ENCODE measurements at regions not wholly inside any gene's neighbourhood (a gene's known extent, or its start where the extent isn't known, plus 50 kb on each side); places are given as distances from the start of the nearest gene placed in this dataset.

GRCh38 chr12:88758176-88758575 is 177.9 kb upstream of the KITLG start:
- no peaks in the 10 kb centered on the region for H3K36me3 ChIP-seq (ENCODE audit: low read depth, missing control alignments)
- TF ChIP-seq POLR2A (IDR thresholded peaks at IDR 0.05) (no peak), CTCF (IDR thresholded peaks at IDR 0.05) (no peak)
- no peak overlapping the region for H3K27ac ChIP-seq
- WGBS, 2 donors: 92% methylated on average over 4 of the region's 4 CpGs
- H3K27me3 ChIP-seq: no peaks in the 10 kb centered on the region
- no peaks in the 10 kb centered on the region for H3K9me3 ChIP-seq
- no peak for DNase-seq
- intact Hi-C loops (cut with DNase I; ENCODE audit: low total_unique reads): no loop called here
- peaks cover 4% of the 10 kb centered on the region for H3K4me1 ChIP-seq
- H3K4me3 ChIP-seq: no peak overlapping the region

- peak; percentile 52 for DNase-seq
- Histone ChIP-seq H3K27me3 (no peaks in the 10 kb centered on the region), H3K9me3 (no peaks in the 10 kb centered on the region), H3K4me1 (peaks cover 4% of the 10 kb centered on the region), H3K4me3 (no peak overlapping the region), H3K27ac (peak overlapping the region; percentile 43 to 71), H3K36me3 (ENCODE audit: low read depth, missing control alignments) (no peaks in the 10 kb centered on the region)
- 62 to 66% methylated on average over 4 of the region's 4 CpGs for WGBS, 2 donors
- intact Hi-C loops (cut with DNase I; ENCODE audit: low total_unique reads): no loop called here
- TF ChIP-seq POLR2A (IDR thresholded peaks at IDR 0.05): no peak
- TF ChIP-seq CTCF (IDR thresholded peaks at IDR 0.05): no peak
These were observed 176.6 kb upstream of the KITLG start for GRCh38 chr12:88756917-88757316.

GRCh38 chr12:88756153-88756552 is 175.9 kb upstream of the KITLG start:
- no peak for TF ChIP-seq POLR2A (IDR thresholded peaks at IDR 0.05)
- TF ChIP-seq CTCF (IDR thresholded peaks at IDR 0.05): no peak
- Histone ChIP-seq H3K27me3 (no peaks in the 10 kb centered on the region), H3K27ac (peak overlapping the region; percentile 43 to 71), H3K9me3 (no peaks in the 10 kb centered on the region), H3K4me3 (no peak overlapping the region), H3K36me3 (ENCODE audit: low read depth, missing control alignments) (no peaks in the 10 kb centered on the region), H3K4me1 (peaks cover 4% of the 10 kb centered on the region)
- DNase-seq: no peak
- 70 to 74% methylated on average over 3 of the region's 3 CpGs for WGBS, 2 donors
- intact Hi-C loops (cut with DNase I; ENCODE audit: low total_unique reads): no loop called here

- intact Hi-C loops (cut with DNase I; ENCODE audit: low total_unique reads): no loop called here
- H3K27ac ChIP-seq: no peak overlapping the region
- peaks cover 4% of the 10 kb centered on the region for H3K4me1 ChIP-seq
- 87% methylated on average over 8 of the region's 8 CpGs for WGBS, 2 donors
- H3K4me3 ChIP-seq: no peak overlapping the region
- H3K9me3 ChIP-seq: no peaks in the 10 kb centered on the region
- H3K36me3 ChIP-seq (ENCODE audit: low read depth, missing control alignments): no peaks in the 10 kb centered on the region
- no peak for DNase-seq
- TF ChIP-seq POLR2A (IDR thresholded peaks at IDR 0.05): no peak
- TF ChIP-seq CTCF (IDR thresholded peaks at IDR 0.05): no peak
- no peaks in the 10 kb centered on the region for H3K27me3 ChIP-seq
These were observed 173.4 kb upstream of the KITLG start for GRCh38 chr12:88753707-88754106.

- H3K27ac ChIP-seq: no peak overlapping the region
- 85 to 95% methylated on average over 4 of the region's 4 CpGs for WGBS, 2 donors
- TF ChIP-seq CTCF (IDR thresholded peaks at IDR 0.05): no peak
- no peak for TF ChIP-seq POLR2A (IDR thresholded peaks at IDR 0.05)
- H3K27me3 ChIP-seq: no peaks in the 10 kb centered on the region
- intact Hi-C loops (cut with DNase I; ENCODE audit: low total_unique reads): no loop called here
- no peak for DNase-seq
- no peaks in the 10 kb centered on the region for H3K9me3 ChIP-seq
- H3K4me3 ChIP-seq: no peak overlapping the region
- H3K36me3 ChIP-seq (ENCODE audit: low read depth, missing control alignments): no peaks in the 10 kb centered on the region
- H3K4me1 ChIP-seq: peaks cover 4% of the 10 kb centered on the region
These were observed 172.8 kb upstream of the KITLG start for GRCh38 chr12:88753066-88753465.
